ENCODE measurements at regions not wholly inside any gene's neighbourhood (a gene's known extent, or its start where the extent isn't known, plus 50 kb on each side); places are given as distances from the start of the nearest gene placed in this dataset.
"Not testable (repeated sequence)": the region's sequence is repeated elsewhere in the genome, so short reads cannot be mapped to it uniquely, and the experiment has no call there.

DNA sequence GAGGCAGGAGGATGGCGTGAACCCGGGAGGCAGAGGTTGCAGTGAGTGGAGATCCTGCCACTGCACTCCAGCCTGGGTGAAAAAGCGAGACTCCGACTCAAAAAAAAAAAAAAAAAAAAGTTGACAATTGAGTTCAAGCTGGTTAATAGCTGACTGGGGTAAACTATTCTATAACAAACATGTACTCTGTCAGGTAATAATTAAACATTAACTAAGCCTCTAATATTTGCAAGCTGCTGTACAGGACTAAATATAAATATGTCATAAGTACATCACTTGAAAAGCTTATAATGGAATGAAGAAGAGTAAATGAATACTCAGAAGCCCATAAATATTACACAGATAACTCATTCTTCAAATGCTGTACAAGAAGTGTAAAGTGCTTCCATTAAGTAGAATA, 190.4 kb upstream of the CRIM1 start:
- DNase-seq (ENCODE audit: low spot score): no peak

DNA sequence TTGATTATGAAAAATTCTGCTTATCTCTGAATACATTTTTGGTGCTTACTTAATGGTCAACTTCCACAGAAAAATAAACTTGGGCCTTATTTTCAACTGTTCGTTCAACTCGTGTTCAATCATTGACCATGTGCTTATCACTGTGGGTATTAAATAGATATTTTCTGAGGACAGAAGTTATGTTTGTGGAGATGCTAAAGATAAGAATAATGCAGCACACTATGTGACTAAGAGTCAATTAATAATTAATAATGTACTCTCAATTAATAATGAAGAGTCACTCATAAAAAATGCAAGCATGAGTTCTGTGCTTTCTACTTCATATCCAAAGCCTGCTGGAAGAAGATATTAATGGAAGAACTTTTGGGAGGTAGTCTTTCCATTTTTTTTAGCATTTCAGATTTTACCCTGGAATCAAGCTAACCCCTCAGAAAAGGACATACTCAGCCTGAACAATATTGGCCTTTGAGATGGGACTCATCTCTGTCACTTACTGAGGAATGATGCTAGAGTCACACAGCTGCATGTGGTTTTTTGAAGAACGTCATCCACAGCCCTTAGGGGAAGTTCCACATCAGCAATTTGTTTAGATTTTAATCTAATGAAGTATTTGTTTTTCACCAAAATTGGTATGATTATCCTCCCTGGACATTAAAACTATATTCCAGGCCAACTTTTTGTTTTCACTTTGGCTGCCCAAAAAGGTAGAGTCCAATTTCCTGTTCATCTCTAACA, 191.9 kb upstream of the CRIM1 start:
- DNase-seq (ENCODE audit: low spot score): no peak

DNA sequence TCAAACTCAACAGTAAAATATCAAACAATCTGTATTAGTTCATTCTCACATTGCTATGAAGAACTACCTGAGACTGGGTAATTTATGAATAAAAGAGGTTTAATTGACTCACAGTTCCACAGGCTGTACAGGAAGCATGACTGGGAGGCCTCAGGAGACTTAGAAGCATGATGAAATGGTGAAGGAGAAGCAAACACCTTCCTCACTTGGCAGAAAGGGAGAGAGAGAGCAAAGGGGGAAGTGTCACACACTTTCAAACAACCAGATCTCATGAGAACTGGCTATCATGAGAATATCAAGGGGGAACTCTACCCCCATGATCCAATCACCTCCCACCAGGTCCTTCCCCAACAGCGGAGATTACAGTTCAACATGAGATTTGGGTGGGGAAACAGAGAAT, 198.5 kb upstream of the CRIM1 start:
- not testable (repeated sequence) for DNase-seq (ENCODE audit: low spot score)

GRCh38 chr2:36147670-36148390, 207.7 kb upstream of the CRIM1 start:
- no peak for DNase-seq (ENCODE audit: low spot score)

- DNase-seq (ENCODE audit: low spot score): no peak
These were observed 208.8 kb upstream of the CRIM1 start for GRCh38 chr2:36146765-36147164.

- DNase-seq (ENCODE audit: low spot score): no peak
These were observed 215.2 kb upstream of the CRIM1 start for GRCh38 chr2:36140391-36140790.

DNA sequence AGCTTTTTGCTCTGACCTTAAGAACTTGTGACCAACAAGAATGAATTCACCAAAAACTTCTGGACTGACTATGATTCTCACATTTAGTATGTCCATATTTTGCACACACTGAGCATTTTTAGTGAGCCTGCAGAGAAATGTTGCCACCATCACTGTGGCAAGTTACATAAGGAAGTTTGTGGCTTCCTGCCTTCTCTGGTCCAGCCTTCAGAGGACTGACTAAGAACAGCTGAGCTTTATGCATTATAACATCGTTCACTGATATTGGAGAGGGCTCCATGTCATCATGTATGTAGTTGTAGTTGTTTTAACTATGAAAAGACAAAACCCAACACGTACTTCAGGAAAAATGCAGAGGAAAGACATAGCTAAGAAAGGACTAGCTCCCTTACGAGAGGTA, 218.0 kb upstream of the CRIM1 start:
- DNase-seq (ENCODE audit: low spot score): no peak

DNA sequence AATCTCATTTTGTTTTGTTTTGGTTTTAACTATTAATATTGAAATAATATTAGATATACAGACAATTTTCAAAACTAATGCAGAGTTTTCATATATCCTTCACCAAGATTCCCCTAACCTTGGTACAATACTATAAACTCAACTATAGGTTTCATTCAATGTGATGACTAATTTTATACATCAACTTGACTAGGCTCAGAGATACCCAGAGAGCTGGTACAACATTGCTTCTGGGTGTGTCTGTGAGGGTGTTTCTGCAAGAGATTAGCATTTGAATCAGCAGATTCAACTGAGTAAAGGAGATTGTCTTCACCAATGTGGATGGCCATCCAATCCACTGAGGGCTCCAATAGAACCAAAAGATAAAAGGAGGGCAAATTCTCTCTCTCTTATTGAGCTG, 221.3 kb upstream of the CRIM1 start:
- DNase-seq (ENCODE audit: low spot score): no peak

DNA sequence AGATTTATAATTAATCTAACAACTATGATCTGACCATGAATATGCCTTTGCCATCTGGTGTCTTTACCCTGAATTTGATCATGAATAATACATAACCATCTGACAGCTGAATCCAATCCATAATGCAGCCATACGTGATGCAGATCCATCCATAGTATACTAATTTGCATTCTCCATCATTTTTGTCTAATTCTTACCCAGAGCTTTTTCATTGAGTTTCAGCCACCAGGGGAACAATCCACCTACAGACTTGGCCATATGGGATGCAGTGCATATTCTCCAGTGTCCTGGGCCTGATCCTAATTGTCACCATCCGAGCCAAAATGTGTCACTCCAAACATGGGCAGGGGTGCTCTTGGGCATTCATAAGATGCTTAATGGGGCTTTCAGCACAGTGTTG, 227.2 kb upstream of the CRIM1 start:
- DNase-seq (ENCODE audit: low spot score): no peak

DNA sequence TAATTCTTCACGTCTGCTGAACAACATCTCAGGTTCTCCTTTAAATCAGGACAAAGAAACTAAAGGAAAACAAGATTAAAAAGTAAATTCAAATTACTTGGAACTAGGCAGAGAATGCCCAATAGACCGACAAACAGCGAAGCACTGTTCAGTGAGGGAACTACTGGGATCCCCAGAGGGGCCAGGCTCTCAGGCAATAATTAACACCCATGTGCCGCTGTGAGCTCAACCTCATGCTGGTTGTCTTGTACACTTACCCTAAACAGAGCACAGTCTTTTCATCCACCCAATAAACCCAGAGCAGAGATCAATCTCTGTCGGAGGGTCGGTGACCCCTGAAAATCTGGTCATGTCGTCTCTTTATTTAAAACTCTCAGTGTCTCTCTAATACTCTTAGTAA, 229.9 kb upstream of the CRIM1 start:
- no peak for DNase-seq (ENCODE audit: low spot score)

DNA sequence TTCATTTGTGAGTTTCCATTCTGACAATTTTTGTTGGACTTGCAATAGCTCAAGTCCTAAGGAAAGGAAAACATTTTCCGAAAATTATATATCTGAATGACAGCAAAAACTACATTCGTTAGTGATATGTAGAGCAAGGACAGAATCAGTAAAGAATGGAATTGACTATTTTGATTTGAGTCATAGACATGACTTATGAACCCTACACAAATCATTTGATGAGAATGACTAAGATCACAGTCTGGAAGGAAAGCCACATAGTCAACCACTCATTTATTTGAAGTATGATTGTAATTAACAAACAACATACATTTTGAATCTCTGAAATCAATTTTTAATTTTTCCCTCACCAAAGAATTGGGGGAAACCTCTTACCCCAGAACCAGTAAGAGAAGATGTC, 231.6 kb upstream of the CRIM1 start:
- no peak for DNase-seq (ENCODE audit: low spot score)

DNA sequence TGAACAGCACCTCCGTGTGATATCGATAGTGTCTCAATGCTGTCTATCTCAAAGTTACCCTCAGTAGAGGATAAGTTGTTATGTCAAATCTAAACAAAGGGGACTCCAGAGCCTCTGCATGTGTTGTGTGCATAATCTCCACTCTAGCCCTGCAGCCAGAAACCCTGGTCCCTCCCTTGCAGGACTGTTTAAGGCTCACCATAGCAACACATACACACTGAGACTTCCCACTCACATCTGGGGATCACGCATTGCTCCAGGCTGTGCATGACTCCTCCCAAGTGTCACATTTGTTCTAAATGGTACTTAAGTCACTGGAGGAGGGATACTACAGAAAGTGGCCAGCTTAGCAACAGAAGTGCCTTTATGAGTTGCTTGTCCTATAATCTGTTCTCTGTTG, 258.6 kb upstream of the CRIM1 start:
- DNase-seq (ENCODE audit: low spot score): no peak

DNA sequence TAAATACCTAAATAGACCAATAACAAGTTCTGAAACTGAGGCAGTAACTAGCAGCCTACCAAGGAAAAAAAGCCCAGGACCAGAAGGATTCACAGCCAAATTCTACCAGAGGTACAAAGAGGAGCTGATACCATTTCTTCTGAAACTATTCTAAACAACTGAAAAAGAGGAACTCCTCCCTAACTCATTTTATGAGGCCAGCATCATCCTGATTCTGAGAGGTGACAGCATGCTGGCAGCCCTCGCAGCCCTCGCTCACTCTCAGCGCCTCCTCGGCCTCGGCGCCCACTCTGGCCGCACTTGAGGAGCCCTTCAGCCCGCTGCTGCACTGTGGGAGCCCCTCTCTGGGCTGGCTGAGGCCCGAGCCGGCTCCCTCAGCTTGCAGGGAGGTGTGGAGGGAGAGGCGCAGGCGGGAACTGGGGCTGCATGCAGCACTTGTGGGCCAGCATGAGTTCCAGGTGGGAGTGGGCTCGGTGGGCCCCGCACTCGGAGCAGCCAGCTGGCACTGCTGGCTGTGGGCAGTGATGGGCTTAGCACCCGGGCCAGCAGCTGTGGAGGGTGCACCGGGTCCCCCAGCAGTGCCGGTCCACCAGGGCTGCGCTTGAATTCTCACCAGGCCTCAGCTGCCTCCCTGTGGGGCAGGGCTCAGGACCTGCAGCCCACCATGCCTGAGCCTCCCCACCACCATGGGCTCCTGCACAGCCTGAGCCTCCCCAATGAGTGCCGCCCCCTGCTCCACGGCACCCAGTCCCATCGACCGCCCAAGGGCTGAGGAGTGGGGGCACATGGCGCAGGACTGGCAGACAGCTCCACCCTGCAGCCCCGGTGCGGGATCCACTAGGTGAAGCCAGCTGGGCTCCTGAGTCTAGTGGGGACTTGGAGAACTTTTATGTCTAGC, 263.5 kb upstream of the CRIM1 start:
- DNase-seq (ENCODE audit: low spot score): not testable (repeated sequence)

GRCh38 chr2:36088716-36089328, 266.8 kb upstream of the CRIM1 start:
- DNase-seq (ENCODE audit: low spot score): no peak

- no peak for DNase-seq (ENCODE audit: low spot score)
These were observed 268.2 kb upstream of the CRIM1 start for GRCh38 chr2:36087344-36087743.

DNA sequence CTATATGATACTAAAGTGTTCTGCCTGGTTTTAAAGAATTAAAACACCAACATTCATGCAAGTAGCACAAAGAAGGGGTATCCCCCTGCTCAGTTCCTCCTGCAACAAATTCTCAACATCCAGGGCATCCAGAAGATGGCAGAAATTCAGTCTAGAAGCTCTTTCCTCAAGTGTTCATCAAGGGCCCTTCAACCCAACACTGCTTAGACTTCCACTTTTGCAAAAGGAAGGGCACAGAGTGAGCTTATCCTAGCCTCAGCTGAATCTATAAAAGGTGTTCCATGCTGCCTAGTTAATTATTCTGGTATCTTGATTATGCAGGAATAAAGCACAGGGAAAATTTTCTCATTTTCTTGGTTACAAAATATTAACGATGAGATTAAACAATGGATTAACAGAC, 275.8 kb upstream of the CRIM1 start:
- no peak for DNase-seq (ENCODE audit: low spot score)

DNA sequence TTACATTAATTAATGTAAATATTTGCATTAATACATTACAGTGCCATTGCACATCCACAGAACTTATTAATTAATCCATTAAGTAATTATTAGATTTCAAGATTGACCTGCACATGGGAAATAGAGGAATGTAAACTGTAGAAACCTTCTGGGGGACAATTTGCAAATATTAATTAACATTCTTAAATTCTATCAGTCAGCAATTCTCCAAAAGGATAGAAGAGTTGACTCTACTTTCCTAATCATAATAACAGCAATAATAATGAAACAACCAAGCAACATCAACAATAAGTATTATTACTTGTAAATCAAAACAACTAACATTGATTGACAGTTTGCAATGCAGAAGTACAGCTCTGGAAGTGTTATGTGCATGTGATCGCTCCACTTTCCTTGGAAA, 281.6 kb upstream of the CRIM1 start:
- no peak for DNase-seq (ENCODE audit: low spot score)

DNA sequence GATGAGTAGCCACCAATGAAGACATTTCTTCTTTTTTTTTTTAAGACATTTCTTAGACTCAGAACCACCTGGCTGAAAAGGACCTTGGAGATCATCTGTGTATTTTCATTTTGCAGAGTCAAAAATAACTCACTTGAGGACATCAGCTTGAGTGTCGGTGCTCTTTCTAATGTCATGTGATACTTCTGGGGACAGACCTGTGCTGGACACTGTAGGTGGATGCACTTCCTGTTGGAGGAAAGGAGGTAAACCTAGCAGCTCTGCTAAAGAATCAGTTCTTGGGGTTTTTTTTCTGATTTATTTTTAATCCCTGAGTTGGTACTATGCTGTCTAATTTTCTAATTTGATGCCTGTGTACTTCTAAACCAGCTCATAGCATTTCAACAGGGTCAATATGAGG, 283.9 kb upstream of the CRIM1 start:
- DNase-seq (ENCODE audit: low spot score): no peak

DNA sequence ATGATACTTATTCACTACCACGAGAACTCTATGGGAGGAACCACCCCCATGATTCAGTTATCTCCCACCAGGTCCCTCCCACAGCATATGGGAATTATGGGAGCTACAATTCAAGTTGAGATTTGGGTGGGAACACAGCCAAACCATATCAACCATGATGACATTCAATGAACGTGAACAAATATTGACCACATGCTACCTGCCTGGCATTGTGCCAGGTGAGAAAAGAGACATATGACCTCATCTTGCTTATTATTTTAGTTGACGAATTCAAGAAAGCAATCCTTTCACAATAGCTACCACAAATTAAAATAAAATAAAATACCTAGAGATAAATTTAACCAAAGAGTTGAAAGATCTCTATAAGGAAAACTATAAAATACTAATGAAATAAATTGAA, 286.5 kb upstream of the CRIM1 start:
- no peak for DNase-seq (ENCODE audit: low spot score)

DNA sequence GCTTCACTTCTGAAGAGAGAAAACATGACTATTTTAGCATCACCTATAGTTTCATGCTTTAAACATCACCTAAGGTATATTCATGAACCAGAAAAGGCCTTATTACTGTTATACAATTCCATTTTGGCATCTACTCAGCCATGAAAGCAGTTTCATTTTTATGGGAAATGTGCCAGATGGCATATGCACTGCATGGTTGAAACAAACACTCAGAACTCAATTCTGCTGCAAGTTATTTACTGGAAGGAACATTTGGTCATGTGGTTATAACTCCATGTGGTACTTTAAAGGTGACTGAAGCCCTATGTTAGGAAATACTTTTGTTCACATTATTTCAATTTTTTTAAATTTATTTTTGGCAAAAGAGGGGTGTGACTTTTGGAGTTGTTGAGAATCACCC, 287.5 kb upstream of the CRIM1 start:
- no peak for DNase-seq (ENCODE audit: low spot score)

DNA sequence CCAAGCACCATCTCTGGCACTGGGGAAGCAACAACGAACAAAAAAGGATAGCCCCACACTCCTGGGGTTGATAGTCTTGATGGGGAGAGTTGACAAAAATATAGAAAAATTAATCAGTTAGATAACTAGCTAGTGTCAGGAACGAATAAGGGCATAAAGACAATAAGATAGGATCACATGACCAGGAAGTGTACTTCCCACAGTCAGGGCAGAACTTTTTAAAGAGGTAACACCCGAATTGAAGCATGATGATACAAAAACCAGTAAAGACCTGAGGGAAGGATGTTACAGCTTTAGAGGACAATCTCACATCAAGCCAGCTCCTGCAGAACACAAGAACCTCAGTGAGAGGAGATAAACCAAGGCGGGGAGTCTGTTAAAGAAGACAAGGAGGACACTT, 295.4 kb upstream of the CRIM1 start:
- DNase-seq (ENCODE audit: low spot score): no peak

GRCh38 chr2:36059691-36060090, 295.9 kb upstream of the CRIM1 start:
- no peak for DNase-seq (ENCODE audit: low spot score)

Measured in A172 (cell line).